ENCODE measurements at regions not wholly inside any gene's neighbourhood (a gene's known extent, or its start where the extent isn't known, plus 50 kb on each side); places are given as distances from the start of the nearest gene placed in this dataset.

- no peak overlapping the region for H3K4me3 ChIP-seq (replicated peaks in 1 of 2; ENCODE audit: low read depth in 2 of 2, low read length in 2 of 2)
- DNase-seq (ENCODE audit: low read depth in 2 of 2) = no peak
- no peak for TF ChIP-seq CTCF (IDR thresholded peaks at IDR 0.05; ENCODE audit: low read depth, low read length)
These were observed 1326.6 kb upstream of the GOT2 start for GRCh38 chr16:60060731-60061130.

- no peak for TF ChIP-seq CTCF (IDR thresholded peaks at IDR 0.05; ENCODE audit: low read depth, low read length)
- no peak for DNase-seq (ENCODE audit: low read depth in 2 of 2)
- H3K4me3 ChIP-seq (replicated peaks in 1 of 2; ENCODE audit: low read depth in 2 of 2, low read length in 2 of 2) = no peak overlapping the region
These were observed 1325.0 kb upstream of the GOT2 start for GRCh38 chr16:60059141-60059540.

- no peak overlapping the region for H3K4me3 ChIP-seq (replicated peaks in 1 of 2; ENCODE audit: low read depth in 2 of 2, low read length in 2 of 2)
- no peak for TF ChIP-seq CTCF (IDR thresholded peaks at IDR 0.05; ENCODE audit: low read depth, low read length)
- DNase-seq (ENCODE audit: low read depth in 2 of 2) = no peak
These were observed 1307.6 kb upstream of the GOT2 start for GRCh38 chr16:60041671-60042070.

GRCh38 chr16:60031740-60032139 lies 1297.6 kb upstream of the GOT2 start:
- DNase-seq (ENCODE audit: low read depth in 2 of 2) = no peak
- TF ChIP-seq CTCF (IDR thresholded peaks at IDR 0.05; ENCODE audit: low read depth, low read length) = no peak
- no peak overlapping the region for H3K4me3 ChIP-seq (replicated peaks in 1 of 2; ENCODE audit: low read depth in 2 of 2, low read length in 2 of 2)

- no peak for TF ChIP-seq CTCF (IDR thresholded peaks at IDR 0.05; ENCODE audit: low read depth, low read length)
- DNase-seq (ENCODE audit: low read depth in 2 of 2) = no peak
These were observed 1293.2 kb upstream of the GOT2 start for GRCh38 chr16:60027351-60027750.

GRCh38 chr16:60013076-60013475 lies 1279.0 kb upstream of the GOT2 start:
- DNase-seq (ENCODE audit: low read depth in 2 of 2) = no peak
- no peak for TF ChIP-seq CTCF (IDR thresholded peaks at IDR 0.05; ENCODE audit: low read depth, low read length)
- H3K4me3 ChIP-seq (replicated peaks in 1 of 2; ENCODE audit: low read depth in 2 of 2, low read length in 2 of 2) = no peak overlapping the region

More at GRCh38 chr16:60027351-60027750, 1293.2 kb upstream of the GOT2 start:
- no peak overlapping the region for H3K4me3 ChIP-seq (replicated peaks in 1 of 2; ENCODE audit: low read depth in 2 of 2, low read length in 2 of 2)

GRCh38 chr16:60001523-60001922 lies 1267.4 kb upstream of the GOT2 start:
- no peak for DNase-seq (ENCODE audit: low read depth in 2 of 2)
- H3K4me3 ChIP-seq (replicated peaks in 1 of 2; ENCODE audit: low read depth in 2 of 2, low read length in 2 of 2) = no peak overlapping the region
- no peak for TF ChIP-seq CTCF (IDR thresholded peaks at IDR 0.05; ENCODE audit: low read depth, low read length)
